Thyroid gland (tissue), 4 donors: ENCODE measurements at regions not wholly inside any gene's neighbourhood (a gene's known extent, or its start where the extent isn't known, plus 50 kb on each side); places are given as distances from the start of the nearest gene placed in this dataset.

Source experiments
- CTCF ChIP-seq, 6 experiments: fragments of 200-600 bp in 3 of 6; fragments of 450-650 bp in 3 of 6; sonication (generic) in 3 of 6; IDR thresholded peaks; one replicate each; pipeline ENCODE4 v1.5.1; 2016 to 2019; ENCODE audit warnings: antibody characterized with exemption in 6 of 6, mild to moderate bottlenecking in 2 of 6, inconsistent platforms in 1 of 6, moderate library complexity in 1 of 6
- POLR2A ChIP-seq, 2 donors: fragments of 450-650 bp; IDR thresholded peaks; one replicate each; pipeline ENCODE4 v1.6.1; 2017; ENCODE audit warnings: antibody characterized with exemption in 2 of 2, mild to moderate bottlenecking in 2 of 2, moderate library complexity in 1 of 2

GRCh38 chr11:81967242-81967641 lies 766.4 kb downstream of the FAM181B start:
- no peak for TF ChIP-seq POLR2A (IDR thresholded peaks at IDR 0.05)
- no peak for TF ChIP-seq CTCF (IDR thresholded peaks at IDR 0.05)
